Posterior vena cava (tissue), 2 donors: ENCODE measurements at regions not wholly inside any gene's neighbourhood (a gene's known extent, or its start where the extent isn't known, plus 50 kb on each side); places are given as distances from the start of the nearest gene placed in this dataset.
A peak's percentile ranks its signal among the peaks of the same experiment; 100 is the strongest.
"Not testable (repeated sequence)": the region's sequence is repeated elsewhere in the genome, so short reads cannot be mapped to it uniquely, and the experiment has no call there.

ENCODE experiments used
- DNase-seq: peaks from one replicate; pipeline ENCODE4 v3.0.0-alpha.2; 2020; ENCODE audit warnings: low spot score
- intact Hi-C, 2 donors: fragments of 100-400 bp; cut with DNase I; formaldehyde crosslinking; loops; one replicate each; pipeline versions ENCODE4 v1.14.1 to v1.14.2; 2022 to 2023
- donor health status: DM: yes; HTN: yes; CAD: no.
- donor health status: DM: yes; HTN: yes; CAD: no.

DNA sequence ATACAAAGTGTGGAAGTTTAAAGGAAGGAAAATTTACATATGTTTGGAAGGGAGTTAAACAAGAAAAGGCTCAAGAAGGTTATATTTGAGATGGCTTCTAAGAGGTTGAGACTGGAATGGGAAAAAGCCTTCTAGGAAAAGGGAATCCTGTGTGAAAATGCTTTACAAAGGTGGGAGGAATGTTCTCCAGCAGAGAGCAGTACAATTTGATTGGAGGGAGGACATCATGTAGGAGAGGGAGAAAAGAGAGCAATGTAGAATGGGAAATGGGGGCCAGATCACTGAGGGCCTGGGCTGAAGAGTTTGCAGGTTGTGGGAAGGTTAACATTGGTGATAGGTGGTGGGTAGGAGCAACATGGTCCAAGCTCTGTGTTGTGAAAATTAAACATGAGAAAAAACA is 366.9 kb downstream of the XPNPEP1 start:
- no peak for DNase-seq
- intact Hi-C loops: no loop called here

DNA sequence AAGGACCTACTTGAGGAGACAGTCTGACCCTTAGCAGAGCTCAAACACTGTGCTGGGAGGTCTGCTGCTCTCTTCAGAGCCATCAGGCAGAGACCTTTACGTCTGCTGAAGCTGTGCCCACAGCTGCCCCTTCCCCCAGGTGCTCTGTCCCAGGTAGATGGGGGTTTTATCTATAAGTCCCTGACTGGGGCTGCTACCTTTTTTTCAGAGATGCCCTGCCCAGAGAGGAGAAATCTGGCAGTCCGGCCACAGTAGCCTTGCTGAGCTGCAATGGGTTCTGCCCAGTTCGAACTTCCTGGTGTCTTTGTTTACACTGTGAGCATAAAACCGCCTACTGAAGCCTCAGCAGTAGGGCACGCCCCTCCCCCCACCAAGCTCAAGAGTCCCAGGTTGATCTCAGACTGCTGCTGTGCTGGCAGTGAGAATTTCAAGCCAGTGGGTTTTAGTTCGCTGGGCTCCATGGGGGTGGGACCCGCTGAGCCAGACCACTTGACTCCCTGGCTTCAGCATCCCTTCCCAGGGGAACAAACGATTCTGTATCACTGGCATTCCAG is 381.2 kb downstream of the XPNPEP1 start:
- intact Hi-C loops: not testable (repeated sequence)

DNA sequence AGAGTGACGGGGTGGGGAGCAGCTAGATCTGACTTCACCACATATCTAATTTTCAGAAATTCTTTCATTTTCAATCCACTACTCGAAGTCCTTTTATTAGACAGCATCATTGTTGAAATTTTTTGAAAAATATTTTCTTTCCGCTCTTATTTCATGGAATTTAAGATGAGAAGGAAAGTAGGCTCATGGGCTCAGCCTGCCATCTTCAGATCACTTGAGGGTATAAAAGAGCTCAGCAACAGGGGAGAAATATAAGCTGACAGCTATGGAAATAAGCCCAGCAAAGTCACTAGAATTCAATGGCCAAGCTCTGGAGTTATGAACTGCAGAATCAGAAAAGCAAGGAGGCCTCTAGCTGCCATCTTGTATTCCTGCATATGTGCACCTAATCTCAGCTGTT is 389.1 kb downstream of the XPNPEP1 start:
- intact Hi-C loops: loop anchor here in 1 of 2 donors (2.0 kb wide), 1 partner anchor 27 kb away; no protein-coding TSS in a partner anchor
- DNase-seq: no peak

More for the DNA sequence above, 381.2 kb downstream of the XPNPEP1 start:
- not testable (repeated sequence) for DNase-seq

DNA sequence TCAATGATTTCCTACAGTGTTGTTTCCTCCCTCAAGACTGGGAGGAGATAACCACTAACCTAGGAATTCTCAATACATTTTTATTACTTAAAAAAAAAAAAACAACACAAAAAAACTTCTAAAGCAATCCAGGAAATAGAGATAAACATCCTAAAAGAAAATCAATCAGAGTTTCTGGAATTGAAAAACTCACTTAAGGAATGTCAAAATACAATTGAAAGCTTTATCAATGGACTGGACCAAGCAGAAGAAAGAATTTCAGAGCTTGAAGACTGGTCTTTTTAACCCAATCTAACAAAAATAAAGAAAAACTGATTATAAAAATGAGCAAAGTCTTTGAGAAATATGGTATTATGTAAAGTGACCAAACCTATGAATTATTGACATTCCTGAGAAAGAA is 394.1 kb downstream of the XPNPEP1 start:
- no peak for DNase-seq
- intact Hi-C loops: no loop called here

DNA sequence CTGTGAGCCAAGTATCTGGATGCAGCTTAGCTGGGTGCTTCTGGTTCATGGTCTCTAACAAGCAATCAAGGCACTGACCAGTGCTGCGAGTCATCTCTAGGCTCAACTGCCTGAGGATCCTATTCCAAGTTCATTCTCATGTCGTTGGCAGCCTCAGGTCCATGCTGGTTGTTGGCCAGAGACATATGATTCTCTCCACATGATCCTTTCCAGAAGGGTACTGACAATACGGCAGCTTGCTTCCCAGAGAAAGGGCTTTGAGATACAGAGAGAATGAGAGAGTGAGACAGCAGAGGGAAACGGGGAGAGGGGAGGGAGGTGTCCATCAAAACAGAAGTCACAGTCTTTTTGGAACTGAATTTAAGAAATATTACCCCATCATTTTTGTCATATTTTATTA is 405.6 kb downstream of the XPNPEP1 start:
- DNase-seq: no peak
- intact Hi-C loops: no loop called here

DNA sequence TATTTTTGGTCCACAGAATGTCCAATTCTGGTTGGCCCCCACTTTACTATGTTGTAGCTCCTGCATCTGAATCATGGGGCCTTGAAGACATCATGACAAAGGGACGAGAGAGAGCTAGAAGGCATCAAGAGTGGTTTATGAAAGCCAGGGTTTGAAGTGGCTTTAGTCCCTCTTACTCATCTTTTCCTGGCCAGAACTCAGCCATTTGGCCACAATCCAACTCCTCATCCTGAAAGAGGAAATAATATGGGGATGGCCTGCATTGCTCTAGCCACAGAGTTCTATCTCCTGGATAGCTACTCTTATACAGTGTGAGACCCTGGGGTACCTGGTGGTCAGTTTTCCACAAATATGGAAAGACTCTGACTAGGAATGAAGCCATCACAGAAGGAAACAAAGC is 418.9 kb downstream of the XPNPEP1 start:
- DNase-seq: no peak
- intact Hi-C loops: no loop called here

DNA sequence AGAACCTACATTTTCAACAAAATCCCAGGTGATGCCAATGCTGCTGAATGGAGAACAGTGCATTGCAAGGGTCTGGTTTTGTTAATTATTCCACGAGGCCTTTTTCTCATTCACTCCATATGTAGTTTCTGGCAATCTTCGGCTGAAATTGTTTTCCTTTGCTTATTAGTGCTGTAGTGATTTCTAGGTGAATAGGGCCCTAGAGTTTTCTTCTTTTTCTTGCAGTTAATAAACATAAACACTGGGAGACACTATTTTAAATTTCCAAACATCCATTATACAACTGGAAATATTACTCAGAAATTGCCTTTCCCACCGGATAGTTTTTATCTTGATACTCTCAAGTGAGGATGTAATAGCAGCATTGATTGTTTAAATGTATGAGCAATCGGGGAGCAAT is 435.6 kb downstream of the XPNPEP1 start:
- no peak for DNase-seq
- intact Hi-C loops: no loop called here

DNA sequence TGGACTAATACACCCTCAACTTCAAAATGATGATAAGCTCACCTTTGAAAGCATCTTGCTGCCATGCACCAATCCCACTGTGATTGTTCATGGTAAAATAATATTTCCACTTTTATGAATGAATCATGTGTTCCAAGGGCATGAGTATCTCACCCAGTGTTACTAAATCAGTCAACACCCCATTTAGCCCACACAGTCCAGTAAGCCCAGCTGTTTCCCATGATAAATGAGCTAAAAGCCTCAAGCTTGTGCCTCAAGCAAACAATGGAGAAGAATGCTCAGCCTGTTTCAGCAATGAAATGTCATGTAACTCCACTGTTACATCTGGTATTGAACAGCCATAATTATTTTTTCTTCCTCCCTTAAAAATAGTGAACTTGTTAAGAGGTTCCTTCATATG is 442.5 kb downstream of the XPNPEP1 start:
- DNase-seq: no peak

DNA sequence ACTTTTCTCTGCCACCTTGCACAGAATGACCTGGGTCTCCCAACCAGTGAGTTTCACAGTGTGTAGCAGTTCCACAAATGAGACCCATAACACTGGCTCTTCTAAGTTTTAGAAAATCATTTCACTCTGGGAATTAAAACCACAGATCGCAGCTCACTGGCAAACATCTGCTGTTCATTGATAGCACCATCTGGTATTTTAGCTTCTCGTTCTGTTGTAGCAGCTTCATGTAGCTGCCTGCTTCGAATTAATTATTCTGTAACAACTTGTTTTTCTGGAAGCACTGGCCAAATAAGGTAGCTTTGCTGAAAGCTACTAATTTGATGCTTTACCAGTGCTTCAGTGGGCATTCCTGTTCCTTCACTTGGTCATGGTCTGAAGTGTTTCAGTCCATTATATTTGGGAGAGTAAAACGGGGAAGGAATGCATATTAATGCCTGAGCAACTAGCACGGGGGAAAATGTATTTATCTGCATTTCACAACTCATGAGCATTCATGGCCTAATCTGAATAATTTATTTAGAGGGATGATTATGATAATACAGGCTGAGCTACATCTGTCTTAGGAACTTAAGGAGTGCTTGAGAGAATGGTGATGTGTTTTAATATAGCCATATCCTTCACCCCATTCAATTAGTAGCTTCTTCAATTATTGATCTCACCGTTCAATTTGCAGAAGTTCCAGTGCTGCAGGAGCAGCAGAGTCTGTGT is 447.4 kb downstream of the XPNPEP1 start:
- intact Hi-C loops: no loop called here
- DNase-seq: no peak

More for the DNA sequence above, 442.5 kb downstream of the XPNPEP1 start:
- intact Hi-C loops: no loop called here

DNA sequence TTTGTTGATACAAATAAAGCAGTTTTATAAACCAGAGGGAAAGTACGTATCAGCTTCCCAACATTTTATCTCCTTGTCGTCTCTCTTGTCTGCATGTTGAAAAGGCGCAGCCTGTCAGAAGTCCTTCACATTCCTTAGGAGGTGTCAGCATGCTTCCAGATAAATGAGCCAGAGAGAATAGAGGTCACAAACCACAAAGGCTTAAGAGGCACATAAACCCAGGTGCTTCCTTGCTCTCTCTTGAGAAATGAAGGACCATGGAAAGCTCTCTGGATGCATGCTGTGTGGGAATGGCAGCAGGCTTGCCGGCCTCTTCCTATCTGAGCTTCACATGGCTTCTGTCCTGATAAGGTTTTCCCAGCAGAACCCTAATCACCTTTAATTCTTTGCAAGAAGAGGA is 448.5 kb downstream of the XPNPEP1 start:
- no peak for DNase-seq
- intact Hi-C loops: no loop called here

DNA sequence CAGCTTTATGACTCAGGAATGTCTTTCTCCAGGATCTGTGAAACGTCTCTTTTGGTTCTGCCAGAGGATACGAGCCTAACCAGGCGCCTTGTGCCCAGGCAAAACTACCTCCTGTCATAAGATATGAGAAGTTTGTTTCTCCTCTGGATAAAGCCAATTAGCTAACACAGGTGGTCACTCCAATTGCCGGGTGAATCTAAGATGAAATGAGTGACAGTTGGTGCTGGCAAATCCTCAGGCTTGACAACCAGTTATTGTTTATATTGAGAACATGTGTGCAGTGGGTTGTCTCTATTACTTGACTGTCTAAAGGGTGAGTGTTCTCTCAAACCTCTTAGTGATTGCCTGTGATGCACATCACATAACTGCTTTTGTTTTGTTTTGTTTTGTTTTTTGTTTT is 449.1 kb downstream of the XPNPEP1 start:
- intact Hi-C loops: no loop called here
- DNase-seq: no peak

DNA sequence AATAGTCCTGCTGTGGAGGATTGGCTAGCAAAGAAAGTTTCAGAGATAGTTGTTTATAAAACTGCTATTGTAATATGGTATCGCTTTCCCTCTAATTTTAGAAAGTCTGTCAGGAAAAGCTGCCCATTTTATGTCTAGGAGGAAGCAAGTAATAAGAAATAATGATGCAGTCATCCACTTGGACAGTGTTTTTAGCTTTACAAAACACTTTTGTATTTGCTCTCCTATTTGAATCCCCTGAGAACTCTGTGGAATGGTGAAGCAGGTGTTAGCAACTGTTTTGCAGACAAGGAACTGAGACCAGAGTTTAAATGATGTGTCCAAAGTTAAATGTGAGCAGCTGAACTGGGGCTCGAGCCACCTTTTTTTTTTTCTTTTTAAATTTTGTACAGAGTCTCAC is 455.8 kb downstream of the XPNPEP1 start:
- intact Hi-C loops: no loop called here
- no peak for DNase-seq

DNA sequence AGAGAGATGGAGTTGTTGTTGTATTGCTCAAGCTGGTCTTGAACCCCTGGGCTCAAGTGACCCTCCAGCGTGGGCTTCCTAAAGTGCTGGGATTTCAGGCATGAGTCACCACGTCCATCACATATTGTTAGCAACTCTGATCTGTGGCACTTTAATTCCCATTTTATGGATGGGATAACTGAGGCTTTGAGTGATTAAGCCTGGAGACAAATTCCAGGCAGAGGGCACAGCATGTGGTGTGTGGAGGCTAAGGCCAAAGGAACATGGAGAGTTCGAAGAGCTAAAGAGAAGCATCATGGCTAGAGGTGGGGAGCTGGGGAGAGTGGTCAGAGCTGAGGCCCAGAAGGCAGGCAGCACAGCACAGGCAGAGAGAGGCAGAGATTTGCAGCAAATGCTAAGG is 458.4 kb downstream of the XPNPEP1 start:
- intact Hi-C loops: no loop called here
- DNase-seq: no peak

DNA sequence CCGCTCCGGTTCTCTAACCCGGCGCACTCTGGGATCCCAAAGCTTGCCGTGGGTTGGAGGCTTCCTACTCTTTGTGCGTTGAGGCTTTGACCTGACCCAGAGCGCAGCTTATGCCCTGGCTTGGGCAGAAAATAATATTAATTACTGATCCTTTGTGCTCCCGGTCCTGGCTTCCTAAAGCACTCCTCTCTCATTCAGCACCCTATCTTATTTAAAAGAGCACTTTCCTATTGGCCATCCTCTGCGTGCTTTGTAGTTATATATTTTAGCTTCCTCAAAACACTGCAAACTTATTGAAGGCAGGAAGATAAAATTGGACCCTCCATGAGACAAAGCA is 466.0 kb downstream of the XPNPEP1 start:
- intact Hi-C loops: no loop called here
- DNase-seq: no peak

DNA sequence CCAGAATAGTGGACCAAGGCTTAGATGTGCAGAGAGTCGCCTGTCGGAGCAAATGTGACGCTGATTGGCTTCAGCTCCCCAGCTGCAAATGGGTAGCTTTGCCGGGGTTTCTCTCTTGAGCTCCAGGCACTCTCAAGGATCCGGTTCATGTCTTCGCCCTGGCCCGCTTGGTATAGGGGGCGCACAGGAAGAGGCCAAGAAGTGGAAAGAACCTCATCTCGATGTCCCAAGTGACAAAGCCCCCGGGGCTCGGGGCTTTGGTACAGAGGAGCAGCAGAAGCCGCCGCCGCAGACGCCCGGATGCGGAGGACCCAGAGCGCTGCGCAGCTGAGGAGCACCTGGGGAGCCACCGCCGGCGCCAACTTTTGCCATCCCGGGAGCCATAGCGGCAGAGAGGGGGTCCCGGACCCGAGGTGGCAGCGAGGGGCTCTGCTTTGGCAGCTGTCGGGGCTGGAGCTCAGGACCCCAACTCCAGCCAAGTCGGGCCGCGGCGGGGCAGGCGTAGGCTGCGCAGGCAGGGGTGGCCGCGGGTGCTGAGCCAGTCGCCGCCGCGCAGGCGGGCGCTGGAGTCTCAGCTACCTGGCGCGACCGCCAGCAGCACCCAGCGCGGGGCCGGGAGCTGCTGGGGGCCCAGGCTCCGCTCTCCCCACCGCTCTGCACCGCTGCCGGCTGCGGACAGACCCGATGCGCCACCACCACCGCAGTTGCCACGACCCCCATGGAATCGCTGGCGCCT is 466.6 kb downstream of the XPNPEP1 start:
- peak; percentile 78 for DNase-seq
- intact Hi-C loops: no loop called here

DNA sequence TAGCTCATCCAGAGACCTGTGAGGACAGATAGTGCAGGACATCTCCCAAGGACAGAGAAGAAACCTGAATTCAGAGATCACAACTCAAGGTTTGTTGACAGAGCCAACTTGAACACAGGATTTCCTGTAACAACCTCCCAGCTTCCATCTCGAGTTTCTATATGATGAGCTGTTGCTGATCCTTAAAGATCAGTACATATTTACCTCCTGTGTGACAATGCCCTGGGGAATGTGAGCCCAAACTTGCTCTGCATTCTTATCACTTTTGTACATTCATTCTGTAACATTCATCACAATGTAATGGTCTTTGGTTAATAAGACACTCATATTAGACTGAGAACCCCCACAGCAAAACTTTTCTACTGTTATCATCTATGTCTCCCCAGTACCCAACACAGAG is 468.6 kb downstream of the XPNPEP1 start:
- intact Hi-C loops: no loop called here
- no peak for DNase-seq

DNA sequence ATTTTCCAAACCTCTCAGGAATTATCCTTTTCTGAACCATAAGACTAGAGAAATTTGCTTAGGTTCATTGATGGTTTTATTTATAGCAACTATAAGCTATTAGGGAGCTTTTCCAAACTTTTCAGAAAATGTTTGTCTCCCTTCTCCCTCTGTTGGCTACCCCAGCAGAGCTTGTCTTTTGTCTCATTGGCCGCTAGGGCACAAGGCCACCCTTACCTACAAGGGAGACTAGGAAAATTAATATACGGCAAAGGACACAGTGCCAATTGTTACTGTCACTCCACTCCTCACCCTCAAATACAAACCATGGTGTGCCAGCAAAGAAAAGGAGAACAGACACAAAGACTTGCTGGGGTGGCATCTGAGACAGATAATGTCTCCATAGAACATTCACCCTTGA is 471.4 kb downstream of the XPNPEP1 start:
- DNase-seq: no peak
- intact Hi-C loops: no loop called here

DNA sequence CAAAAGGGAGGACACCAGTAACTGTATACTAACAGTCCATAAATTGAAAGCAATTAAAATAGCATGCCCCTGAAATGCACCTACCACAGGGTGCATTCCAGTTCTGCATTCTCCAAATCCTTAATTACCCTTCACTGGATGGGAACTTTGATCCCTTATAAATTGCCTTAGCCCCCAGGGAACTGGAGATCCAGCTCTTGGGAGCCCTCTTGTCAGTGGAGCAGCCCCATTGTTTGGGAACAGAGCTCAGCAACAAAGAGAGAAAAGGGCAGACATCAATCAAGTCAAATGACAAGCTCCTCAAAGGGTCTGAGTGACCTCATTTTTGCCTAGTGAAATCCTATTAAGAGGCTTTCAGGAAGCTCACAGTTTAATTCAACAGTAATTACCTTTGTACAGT is 472.6 kb downstream of the XPNPEP1 start:
- intact Hi-C loops: no loop called here
- DNase-seq: no peak

DNA sequence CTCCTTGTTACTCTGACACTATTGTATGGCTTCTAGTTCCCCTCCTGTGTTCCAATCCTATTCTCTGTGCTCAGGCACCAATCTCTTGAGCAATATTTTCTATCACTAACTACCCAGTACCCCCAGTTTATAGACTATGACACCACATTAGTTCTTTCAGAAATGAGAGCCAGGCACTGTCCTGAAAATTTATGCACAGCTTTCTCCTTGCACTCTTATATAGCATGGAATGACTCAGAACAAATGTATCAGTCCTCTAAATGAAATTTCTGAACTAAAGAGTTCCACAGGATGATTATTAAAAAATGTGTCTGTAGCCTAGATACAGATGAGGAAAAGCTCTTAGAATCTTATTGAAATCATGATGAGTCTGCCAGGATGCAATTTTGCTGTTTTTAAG is 489.9 kb downstream of the XPNPEP1 start:
- intact Hi-C loops: no loop called here
- no peak for DNase-seq

DNA sequence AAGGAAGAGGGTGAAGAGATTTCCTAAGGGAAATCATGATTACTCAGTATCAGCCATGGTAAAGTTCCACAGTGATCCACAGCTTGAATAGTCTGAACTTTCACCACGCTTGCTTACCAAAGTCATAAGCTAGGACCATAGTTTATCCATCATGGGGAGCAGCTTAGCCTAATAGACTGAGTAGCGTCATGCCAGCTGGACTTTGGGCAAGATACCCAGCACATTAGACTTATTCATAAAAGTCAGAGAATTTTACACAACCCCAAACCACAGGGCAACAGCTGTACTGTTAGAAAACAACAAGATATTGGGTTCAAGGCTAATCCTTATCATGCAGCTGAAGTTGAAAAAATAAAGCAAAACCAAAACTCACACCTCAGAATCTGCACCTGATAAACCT is 491.0 kb downstream of the XPNPEP1 start:
- intact Hi-C loops: no loop called here
- DNase-seq: no peak

DNA sequence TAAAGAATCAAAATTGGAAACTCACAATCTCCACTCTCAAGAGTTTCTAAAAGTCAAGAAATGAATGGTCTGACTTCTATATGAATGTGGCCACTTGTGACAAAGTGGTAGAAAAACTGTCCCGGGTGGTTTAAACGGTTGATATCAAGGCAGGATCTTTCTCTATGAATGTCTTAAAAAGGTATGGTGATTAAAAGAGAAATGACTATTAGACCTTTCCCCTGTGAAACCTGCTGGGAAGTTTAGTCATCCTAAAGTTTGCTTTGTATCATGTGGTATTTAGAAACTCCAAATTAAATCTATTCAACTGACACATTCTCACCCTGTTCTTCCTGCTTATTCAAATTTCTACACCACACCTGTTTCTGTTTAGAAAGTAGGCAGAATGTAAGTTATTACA is 492.5 kb downstream of the XPNPEP1 start:
- intact Hi-C loops: no loop called here
- DNase-seq: no peak
